ENCODE measurements at regions not wholly inside any gene's neighbourhood (a gene's known extent, or its start where the extent isn't known, plus 50 kb on each side); places are given as distances from the start of the nearest gene placed in this dataset.
"Not testable (repeated sequence)": the region's sequence is repeated elsewhere in the genome, so short reads cannot be mapped to it uniquely, and the experiment has no call there.

GRCh38 chr13:60662595-60662994 lies 265.6 kb downstream of the TDRD3 start:
- no peak for ATAC-seq
- Histone ChIP-seq H3K4me3 (no peak overlapping the region), H3K27me3 (no peaks in the 10 kb centered on the region), H3K9me3 (no peaks in the 10 kb centered on the region), H3K36me3 (replicated peaks in 1 of 2; ENCODE audit: insufficient read depth in 1 of 2, low read depth in 2 of 2) (no peaks in the 10 kb centered on the region), H3K27ac (no peak overlapping the region), H3K4me1 (no peaks in the 10 kb centered on the region)
- TF ChIP-seq CTCF (IDR thresholded peaks at IDR 0.05): no peak
- no peak for TF ChIP-seq POLR2A (IDR thresholded peaks at IDR 0.05)
- WGBS, 2 donors: 94 to 100% methylated on average over 1 of the region's 1 CpG
- no peak for DNase-seq
- intact Hi-C loops (cut with DNase I): no loop called here

GRCh38 chr13:60661521-60661920 lies 264.5 kb downstream of the TDRD3 start:
- TF ChIP-seq POLR2A (IDR thresholded peaks at IDR 0.05): no peak
- no peak for TF ChIP-seq CTCF (IDR thresholded peaks at IDR 0.05)
- 64 to 80% methylated on average over 1 to 3 of the region's 3 CpGs for WGBS, 2 donors
- ATAC-seq: no peak

GRCh38 chr13:60657586-60657985 lies 260.6 kb downstream of the TDRD3 start:
- H3K36me3 ChIP-seq (replicated peaks in 1 of 2; ENCODE audit: insufficient read depth in 1 of 2, low read depth in 2 of 2); DNase-seq; H3K9me3 ChIP-seq; H3K4me1 ChIP-seq; H3K4me3 ChIP-seq; ATAC-seq; H3K27ac ChIP-seq; H3K27me3 ChIP-seq; intact Hi-C loops (cut with DNase I): not testable (repeated sequence)
- 69 to 77% methylated on average over 1 of the region's 1 CpG for WGBS, 2 donors

More at GRCh38 chr13:60661521-60661920, 264.5 kb downstream of the TDRD3 start:
- intact Hi-C loops (cut with DNase I): no loop called here
- no peak for DNase-seq
- Histone ChIP-seq H3K36me3 (replicated peaks in 1 of 2; ENCODE audit: insufficient read depth in 1 of 2, low read depth in 2 of 2) (no peaks in the 10 kb centered on the region), H3K27ac (no peak overlapping the region), H3K27me3 (no peaks in the 10 kb centered on the region), H3K9me3 (no peaks in the 10 kb centered on the region), H3K4me3 (no peak overlapping the region), H3K4me1 (no peaks in the 10 kb centered on the region)

- no peak overlapping the region for H3K27ac ChIP-seq
- intact Hi-C loops (cut with DNase I): no loop called here
- no peak for ATAC-seq
These were observed 258.2 kb downstream of the TDRD3 start for GRCh38 chr13:60655256-60655655.

GRCh38 chr13:60654415-60654814 lies 257.4 kb downstream of the TDRD3 start:
- no peak overlapping the region for H3K4me3 ChIP-seq
- H3K9me3 ChIP-seq: no peaks in the 10 kb centered on the region
- intact Hi-C loops (cut with DNase I): no loop called here
- H3K4me1 ChIP-seq: no peaks in the 10 kb centered on the region
- 8 to 50% methylated on average over 1 of the region's 1 CpG for WGBS, 2 donors
- DNase-seq (peak; percentile 9 to 42 (median 38)), ATAC-seq (peak; percentile 62)
- no peak overlapping the region for H3K27ac ChIP-seq
- no peaks in the 10 kb centered on the region for H3K36me3 ChIP-seq (replicated peaks in 1 of 2; ENCODE audit: insufficient read depth in 1 of 2, low read depth in 2 of 2)
- H3K27me3 ChIP-seq: no peaks in the 10 kb centered on the region
- TF ChIP-seq POLR2A (IDR thresholded peaks at IDR 0.05) (no peak), CTCF (IDR thresholded peaks at IDR 0.05) (peak in 6 of 7 experiments; percentile 21 to 45 (median 30))

More at GRCh38 chr13:60655256-60655655, 258.2 kb downstream of the TDRD3 start:
- WGBS, 2 donors: 34 to 40% methylated on average over 4 of the region's 4 CpGs
- H3K27me3 ChIP-seq: no peaks in the 10 kb centered on the region
- H3K4me1 ChIP-seq: no peaks in the 10 kb centered on the region
- DNase-seq: no peak
- H3K9me3 ChIP-seq: no peaks in the 10 kb centered on the region
- H3K36me3 ChIP-seq (replicated peaks in 1 of 2; ENCODE audit: insufficient read depth in 1 of 2, low read depth in 2 of 2): no peaks in the 10 kb centered on the region
- H3K4me3 ChIP-seq: no peak overlapping the region
- TF ChIP-seq POLR2A (IDR thresholded peaks at IDR 0.05): no peak
- TF ChIP-seq CTCF (IDR thresholded peaks at IDR 0.05): no peak

Measured in body of pancreas (tissue), 4 donors.